ENCODE measurements at regions not wholly inside any gene's neighbourhood (a gene's known extent, or its start where the extent isn't known, plus 50 kb on each side); places are given as distances from the start of the nearest gene placed in this dataset.
A peak's percentile ranks its signal among the peaks of the same experiment; 100 is the strongest.

DNA sequence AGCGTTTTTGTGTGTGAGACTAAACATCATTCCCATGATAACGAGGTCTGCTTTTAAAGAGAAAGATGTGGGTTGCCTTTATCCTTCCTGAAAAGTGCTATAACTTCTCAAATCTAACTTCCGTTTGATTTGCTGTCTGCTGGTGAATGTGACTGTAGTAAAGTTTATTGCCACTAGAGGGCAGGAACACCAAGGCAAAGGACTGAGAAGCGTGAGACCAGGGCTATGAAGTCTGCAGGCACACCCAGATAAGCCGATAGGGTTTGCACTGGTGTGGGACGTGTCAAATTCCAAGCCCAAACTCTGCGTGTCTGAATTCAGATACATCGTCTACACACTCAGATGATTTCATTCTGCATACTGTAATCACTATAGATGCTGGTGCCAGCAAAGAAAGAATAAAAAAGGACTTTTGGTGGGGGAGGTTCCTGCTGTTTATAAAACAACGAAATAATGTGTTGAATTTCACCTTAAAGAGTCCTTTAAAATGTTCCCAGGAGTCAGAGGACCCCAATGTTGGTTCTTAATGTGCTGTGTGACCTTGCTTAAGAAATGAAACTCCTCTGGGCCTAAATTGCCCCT, 87.2 kb downstream of the PTTG1 start:
- CTCF ChIA-PET: interaction anchor here (0.7 to 1.7 kb wide), 3 partner anchors 11 to 70 kb away, joined by 3 to 8 read pairs (median 5); no protein-coding TSS in a partner anchor
- DNase-seq (ENCODE audit: extremely low spot score): peak; percentile 81
- POLR2A ChIA-PET: no interaction called here
- TF ChIP-seq ARNT (IDR thresholded peaks at IDR 0.05) (peak; percentile 63), SUZ12 (IDR thresholded peaks at IDR 0.05) (no peak), HDGF (IDR thresholded peaks at IDR 0.05; ENCODE audit: borderline replicate concordance) (no peak)

- DNase-seq (ENCODE audit: extremely low spot score): no peak
- POLR2A ChIA-PET: no interaction called here
- CTCF ChIA-PET: no interaction called here
- no peak for TF ChIP-seq NFRKB (IDR thresholded peaks at IDR 0.05)
Measured at GRCh38 chr5:160511280-160511929, 89.8 kb downstream of the PTTG1 start.
